ENCODE measurements at regions not wholly inside any gene's neighbourhood (a gene's known extent, or its start where the extent isn't known, plus 50 kb on each side); places are given as distances from the start of the nearest gene placed in this dataset.

- H3K4me3 ChIP-seq (ENCODE audit: low read depth in 1 of 2, low read length in 2 of 2), result no peak overlapping the region
- no peaks in the 10 kb centered on the region for H3K27me3 ChIP-seq (ENCODE audit: control insufficient read depth in 1 of 2, insufficient read depth in 2 of 2, low read length in 2 of 2)
- no peak overlapping the region for H3K27ac ChIP-seq (ENCODE audit: low read depth in 2 of 2, low read length in 1 of 2)
- no peaks in the 10 kb centered on the region for H3K4me1 ChIP-seq (ENCODE audit: control insufficient read depth in 2 of 2, insufficient read depth in 2 of 2, low read length in 1 of 2)
- 73 to 78% methylated on average over 1 of the region's 1 CpG for WGBS, 2 donors
- H3K9me3 ChIP-seq (ENCODE audit: control insufficient read depth in 2 of 2, insufficient read depth in 1 of 2, low read depth in 1 of 2, low read length in 1 of 2), result no peaks in the 10 kb centered on the region
- H3K36me3 ChIP-seq (ENCODE audit: control insufficient read depth in 2 of 2, insufficient read depth in 2 of 2, low read length in 1 of 2), result no peaks in the 10 kb centered on the region
Measured at GRCh38 chr10:61142987-61143386, 199.0 kb upstream of the RHOBTB1 start.

GRCh38 chr10:61140765-61141392 is 196.9 kb upstream of the RHOBTB1 start:
- Histone ChIP-seq H3K4me3 (ENCODE audit: low read depth in 1 of 2, low read length in 2 of 2) (no peak overlapping the region), H3K9me3 (ENCODE audit: control insufficient read depth in 2 of 2, insufficient read depth in 1 of 2, low read depth in 1 of 2, low read length in 1 of 2) (no peaks in the 10 kb centered on the region), H3K27ac (ENCODE audit: low read depth in 2 of 2, low read length in 1 of 2) (no peak overlapping the region), H3K36me3 (ENCODE audit: control insufficient read depth in 2 of 2, insufficient read depth in 2 of 2, low read length in 1 of 2) (no peaks in the 10 kb centered on the region), H3K27me3 (ENCODE audit: control insufficient read depth in 1 of 2, insufficient read depth in 2 of 2, low read length in 2 of 2) (no peaks in the 10 kb centered on the region), H3K4me1 (ENCODE audit: control insufficient read depth in 2 of 2, insufficient read depth in 2 of 2, low read length in 1 of 2) (no peaks in the 10 kb centered on the region)
- WGBS, 2 donors, result 20 to 22% methylated on average over 7 of the region's 7 CpGs

- Histone ChIP-seq H3K36me3 (ENCODE audit: control insufficient read depth in 2 of 2, insufficient read depth in 2 of 2, low read length in 1 of 2) (no peaks in the 10 kb centered on the region), H3K9me3 (ENCODE audit: control insufficient read depth in 2 of 2, insufficient read depth in 1 of 2, low read depth in 1 of 2, low read length in 1 of 2) (no peaks in the 10 kb centered on the region), H3K4me1 (ENCODE audit: control insufficient read depth in 2 of 2, insufficient read depth in 2 of 2, low read length in 1 of 2) (no peaks in the 10 kb centered on the region), H3K27ac (ENCODE audit: low read depth in 2 of 2, low read length in 1 of 2) (no peak overlapping the region), H3K4me3 (ENCODE audit: low read depth in 1 of 2, low read length in 2 of 2) (no peak overlapping the region), H3K27me3 (ENCODE audit: control insufficient read depth in 1 of 2, insufficient read depth in 2 of 2, low read length in 2 of 2) (no peaks in the 10 kb centered on the region)
- 79 to 80% methylated on average over 4 of the region's 4 CpGs for WGBS, 2 donors
Measured at GRCh38 chr10:61139592-61139953, 195.6 kb upstream of the RHOBTB1 start.

GRCh38 chr10:61138708-61139591 is 195.0 kb upstream of the RHOBTB1 start:
- Histone ChIP-seq H3K36me3 (ENCODE audit: control insufficient read depth in 2 of 2, insufficient read depth in 2 of 2, low read length in 1 of 2) (no peaks in the 10 kb centered on the region), H3K4me1 (ENCODE audit: control insufficient read depth in 2 of 2, insufficient read depth in 2 of 2, low read length in 1 of 2) (no peaks in the 10 kb centered on the region), H3K27me3 (ENCODE audit: control insufficient read depth in 1 of 2, insufficient read depth in 2 of 2, low read length in 2 of 2) (no peaks in the 10 kb centered on the region), H3K27ac (ENCODE audit: low read depth in 2 of 2, low read length in 1 of 2) (no peak overlapping the region), H3K4me3 (ENCODE audit: low read depth in 1 of 2, low read length in 2 of 2) (no peak overlapping the region), H3K9me3 (ENCODE audit: control insufficient read depth in 2 of 2, insufficient read depth in 1 of 2, low read depth in 1 of 2, low read length in 1 of 2) (no peaks in the 10 kb centered on the region)
- 83 to 88% methylated on average over 5 of the region's 5 CpGs for WGBS, 2 donors

GRCh38 chr10:61136139-61136538 is 192.2 kb upstream of the RHOBTB1 start:
- Histone ChIP-seq H3K4me1 (ENCODE audit: control insufficient read depth in 2 of 2, insufficient read depth in 2 of 2, low read length in 1 of 2) (no peaks in the 10 kb centered on the region), H3K27ac (ENCODE audit: low read depth in 2 of 2, low read length in 1 of 2) (no peak overlapping the region), H3K4me3 (ENCODE audit: low read depth in 1 of 2, low read length in 2 of 2) (no peak overlapping the region), H3K36me3 (ENCODE audit: control insufficient read depth in 2 of 2, insufficient read depth in 2 of 2, low read length in 1 of 2) (no peaks in the 10 kb centered on the region), H3K27me3 (ENCODE audit: control insufficient read depth in 1 of 2, insufficient read depth in 2 of 2, low read length in 2 of 2) (no peaks in the 10 kb centered on the region), H3K9me3 (ENCODE audit: control insufficient read depth in 2 of 2, insufficient read depth in 1 of 2, low read depth in 1 of 2, low read length in 1 of 2) (no peaks in the 10 kb centered on the region)
- 90 to 93% methylated on average over 2 of the region's 2 CpGs for WGBS, 2 donors

GRCh38 chr10:61135276-61135721 is 191.3 kb upstream of the RHOBTB1 start:
- Histone ChIP-seq H3K4me3 (ENCODE audit: low read depth in 1 of 2, low read length in 2 of 2) (no peak overlapping the region), H3K27ac (ENCODE audit: low read depth in 2 of 2, low read length in 1 of 2) (no peak overlapping the region), H3K9me3 (ENCODE audit: control insufficient read depth in 2 of 2, insufficient read depth in 1 of 2, low read depth in 1 of 2, low read length in 1 of 2) (no peaks in the 10 kb centered on the region), H3K4me1 (ENCODE audit: control insufficient read depth in 2 of 2, insufficient read depth in 2 of 2, low read length in 1 of 2) (no peaks in the 10 kb centered on the region), H3K36me3 (ENCODE audit: control insufficient read depth in 2 of 2, insufficient read depth in 2 of 2, low read length in 1 of 2) (no peaks in the 10 kb centered on the region), H3K27me3 (ENCODE audit: control insufficient read depth in 1 of 2, insufficient read depth in 2 of 2, low read length in 2 of 2) (no peaks in the 10 kb centered on the region)
- WGBS, 2 donors, result 56 to 64% methylated on average over 3 of the region's 3 CpGs

GRCh38 chr10:61130366-61130765 is 186.4 kb upstream of the RHOBTB1 start:
- 73 to 75% methylated on average over 1 of the region's 1 CpG for whole genome bisulfite sequencing, 2 donors
- H3K4me1 ChIP-seq (ENCODE audit: control insufficient read depth in 2 of 2, insufficient read depth in 2 of 2, low read length in 1 of 2), result no peaks in the 10 kb centered on the region

GRCh38 chr10:61128196-61128595 is 184.2 kb upstream of the RHOBTB1 start:
- no peak overlapping the region for H3K4me3 ChIP-seq (ENCODE audit: low read depth in 1 of 2, low read length in 2 of 2)
- no peaks in the 10 kb centered on the region for H3K27me3 ChIP-seq (ENCODE audit: control insufficient read depth in 1 of 2, insufficient read depth in 2 of 2, low read length in 2 of 2)
- no peaks in the 10 kb centered on the region for H3K36me3 ChIP-seq (ENCODE audit: control insufficient read depth in 2 of 2, insufficient read depth in 2 of 2, low read length in 1 of 2)
- no peak overlapping the region for H3K27ac ChIP-seq (ENCODE audit: low read depth in 2 of 2, low read length in 1 of 2)
- no peaks in the 10 kb centered on the region for H3K4me1 ChIP-seq (ENCODE audit: control insufficient read depth in 2 of 2, insufficient read depth in 2 of 2, low read length in 1 of 2)
- H3K9me3 ChIP-seq (ENCODE audit: control insufficient read depth in 2 of 2, insufficient read depth in 1 of 2, low read depth in 1 of 2, low read length in 1 of 2), result no peaks in the 10 kb centered on the region

More at GRCh38 chr10:61130366-61130765, 186.4 kb upstream of the RHOBTB1 start:
- Histone ChIP-seq H3K36me3 (ENCODE audit: control insufficient read depth in 2 of 2, insufficient read depth in 2 of 2, low read length in 1 of 2) (no peaks in the 10 kb centered on the region), H3K9me3 (ENCODE audit: control insufficient read depth in 2 of 2, insufficient read depth in 1 of 2, low read depth in 1 of 2, low read length in 1 of 2) (no peaks in the 10 kb centered on the region), H3K27ac (ENCODE audit: low read depth in 2 of 2, low read length in 1 of 2) (no peak overlapping the region), H3K4me3 (ENCODE audit: low read depth in 1 of 2, low read length in 2 of 2) (no peak overlapping the region), H3K27me3 (ENCODE audit: control insufficient read depth in 1 of 2, insufficient read depth in 2 of 2, low read length in 2 of 2) (no peaks in the 10 kb centered on the region)

- no peaks in the 10 kb centered on the region for H3K36me3 ChIP-seq (ENCODE audit: control insufficient read depth in 2 of 2, insufficient read depth in 2 of 2, low read length in 1 of 2)
- H3K27me3 ChIP-seq (ENCODE audit: control insufficient read depth in 1 of 2, insufficient read depth in 2 of 2, low read length in 2 of 2), result no peaks in the 10 kb centered on the region
- WGBS, 2 donors, result 54 to 59% methylated on average over 3 of the region's 3 CpGs
Measured at GRCh38 chr10:61125560-61126170, 181.7 kb upstream of the RHOBTB1 start.

More at GRCh38 chr10:61125560-61126170, 181.7 kb upstream of the RHOBTB1 start:
- Histone ChIP-seq H3K4me1 (ENCODE audit: control insufficient read depth in 2 of 2, insufficient read depth in 2 of 2, low read length in 1 of 2) (no peaks in the 10 kb centered on the region), H3K4me3 (ENCODE audit: low read depth in 1 of 2, low read length in 2 of 2) (no peak overlapping the region), H3K27ac (ENCODE audit: low read depth in 2 of 2, low read length in 1 of 2) (no peak overlapping the region), H3K9me3 (ENCODE audit: control insufficient read depth in 2 of 2, insufficient read depth in 1 of 2, low read depth in 1 of 2, low read length in 1 of 2) (no peaks in the 10 kb centered on the region)
